CD4-positive, alpha-beta T cell treated with Interleukin-21 for 1 hour (primary cell): ENCODE measurements at regions not wholly inside any gene's neighbourhood (a gene's known extent, or its start where the extent isn't known, plus 50 kb on each side); places are given as distances from the start of the nearest gene placed in this dataset.
"Not testable (repeated sequence)": the region's sequence is repeated elsewhere in the genome, so short reads cannot be mapped to it uniquely, and the experiment has no call there.

ENCODE experiments used
- DNase-seq: peaks from one replicate; pipeline ENCODE4 v3.0.0-alpha.2; 2020

DNA sequence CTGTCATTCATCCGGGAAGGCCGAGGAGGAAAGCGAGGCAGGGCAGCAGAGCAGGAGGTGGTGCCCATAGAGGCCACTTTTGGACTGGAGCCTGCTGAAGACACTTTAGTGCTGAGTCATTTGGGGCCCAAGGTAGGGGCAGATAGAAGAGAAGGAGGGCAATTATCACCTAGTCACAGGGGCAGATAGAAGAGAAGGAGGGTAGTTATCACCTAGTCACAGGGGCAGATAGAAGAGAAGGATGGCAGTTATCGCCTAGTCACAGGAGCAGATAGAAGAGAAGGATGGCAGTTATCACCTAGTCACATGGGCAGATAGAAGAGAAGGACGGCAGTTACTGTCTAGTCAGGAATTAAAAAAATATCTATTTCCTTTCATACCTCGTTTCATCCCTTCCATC, 1372.6 kb downstream of the FOXD4L5 start:
- not testable (repeated sequence) for DNase-seq

DNA sequence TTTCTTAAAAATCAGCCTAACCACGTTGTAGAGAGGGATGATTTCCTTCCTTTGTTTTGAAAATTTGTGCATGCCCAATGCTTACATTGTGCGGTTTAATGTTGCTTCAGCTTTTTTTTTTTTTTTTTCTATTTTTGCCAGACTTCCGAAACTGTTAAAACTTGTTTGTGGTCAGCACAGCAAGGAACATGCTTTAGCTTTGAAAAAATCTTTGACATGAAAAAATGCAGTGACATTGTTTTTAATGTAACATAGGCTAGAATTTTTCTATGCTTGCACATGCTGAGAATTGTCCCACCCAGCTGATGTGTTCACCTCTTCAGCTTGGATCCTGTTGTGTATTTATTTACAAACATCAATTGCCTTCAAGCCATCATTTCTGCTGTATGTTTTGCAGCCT, 1375.9 kb downstream of the FOXD4L5 start:
- not testable (repeated sequence) for DNase-seq

DNA sequence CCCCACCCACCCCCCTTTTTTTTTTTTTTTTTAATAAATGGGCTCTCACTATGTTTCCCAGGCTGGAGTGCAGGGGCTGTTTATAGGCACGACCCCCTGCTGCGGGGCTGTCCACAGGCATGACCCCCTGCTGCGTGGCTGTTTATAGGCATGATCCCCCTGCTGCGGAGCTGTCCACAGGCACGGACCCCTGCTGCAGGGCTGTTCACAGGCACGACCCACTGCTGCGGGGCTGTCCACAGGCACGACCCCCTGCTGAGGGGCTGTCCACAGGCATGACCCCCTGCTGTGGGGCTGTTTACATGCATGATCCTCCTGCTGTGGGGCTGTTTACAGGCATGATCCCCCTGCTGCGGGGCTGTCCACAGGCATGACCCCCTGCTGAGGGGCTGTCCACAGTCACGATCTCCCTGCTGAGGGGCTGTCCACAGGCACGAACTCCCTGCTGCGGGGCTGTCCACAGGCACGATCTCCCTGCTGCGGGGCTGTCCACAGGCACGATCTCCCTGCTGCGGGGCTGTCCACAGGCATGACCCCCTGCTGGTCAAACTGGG, 1385.3 kb downstream of the FOXD4L5 start:
- DNase-seq: not testable (repeated sequence)

DNA sequence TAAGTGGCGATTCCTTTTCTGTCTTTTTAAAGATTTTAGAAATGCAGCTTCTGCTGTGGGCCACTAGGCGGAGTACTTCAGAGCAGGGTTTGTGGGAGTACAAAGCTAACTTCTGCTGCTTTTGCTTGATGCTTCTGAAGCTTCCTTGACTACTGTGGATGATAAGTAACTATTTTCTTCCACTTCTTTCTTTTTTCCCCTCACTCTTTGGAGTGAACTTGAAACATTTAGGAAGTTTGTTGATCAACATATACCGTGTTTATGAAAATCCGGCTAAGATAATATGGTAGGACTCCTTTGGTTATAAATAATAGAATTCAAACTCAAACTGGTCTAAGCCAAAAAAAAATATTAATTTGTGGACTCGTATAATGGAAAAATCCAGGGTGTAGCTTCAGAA, 1403.6 kb downstream of the FOXD4L5 start:
- not testable (repeated sequence) for DNase-seq

DNA sequence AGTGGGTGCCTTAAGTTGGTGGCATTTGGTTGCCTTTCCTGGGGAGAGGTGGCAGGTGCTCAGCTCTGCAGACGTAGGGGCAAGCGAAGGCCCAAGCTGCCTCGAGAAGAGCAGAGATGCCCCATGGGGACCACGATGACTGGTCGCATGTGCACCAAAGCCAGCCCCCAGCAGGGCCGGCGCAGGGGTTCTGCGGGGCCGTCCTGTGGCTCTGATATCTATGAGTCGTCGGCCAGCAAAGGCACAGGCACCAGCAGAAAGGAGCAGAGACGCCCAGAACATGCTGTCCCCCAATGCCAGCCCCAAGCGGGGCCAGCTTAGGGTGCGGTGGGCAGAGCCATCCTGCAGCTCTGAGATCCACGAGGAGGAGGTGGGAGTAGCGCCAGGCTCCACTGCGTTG, 1408.6 kb downstream of the FOXD4L5 start:
- DNase-seq: not testable (repeated sequence)

DNA sequence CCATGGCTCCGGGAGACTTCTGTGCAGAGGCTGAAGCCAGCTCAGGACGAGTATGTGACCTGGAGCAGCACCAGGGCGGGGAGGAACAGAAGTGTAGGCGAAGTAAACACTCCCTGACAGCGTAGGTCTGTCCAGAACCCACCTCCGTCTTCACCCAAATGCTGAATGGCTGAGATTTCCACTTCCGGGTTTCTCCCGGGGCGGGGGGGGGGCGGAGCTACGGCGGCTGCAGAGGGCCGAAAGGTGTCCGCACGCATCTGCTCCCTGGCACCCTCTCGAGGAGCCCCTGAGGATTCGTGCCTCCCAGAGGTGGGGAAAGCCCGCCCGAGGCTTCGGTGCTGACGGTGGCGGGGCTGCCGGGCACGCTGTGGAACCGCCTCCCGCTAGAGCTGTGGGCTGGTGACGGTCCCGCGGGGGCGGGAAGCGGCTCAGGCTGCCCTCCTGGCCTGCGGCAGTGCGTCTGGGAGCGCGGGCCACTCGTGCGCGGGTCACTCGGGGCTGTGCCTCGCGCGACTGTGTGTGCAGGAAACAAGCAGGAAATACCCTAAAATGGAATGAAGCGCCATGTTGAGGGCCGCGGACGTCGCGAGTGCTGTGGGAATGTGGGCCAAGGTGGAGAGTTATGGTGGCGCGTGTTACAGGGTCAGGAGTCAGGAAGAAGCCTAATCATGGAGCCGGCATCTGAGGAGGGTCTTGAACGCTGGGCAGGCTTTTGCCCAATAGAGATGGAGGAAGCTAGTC, 1425.4 kb downstream of the FOXD4L5 start:
- peak; percentile 72 for DNase-seq

DNA sequence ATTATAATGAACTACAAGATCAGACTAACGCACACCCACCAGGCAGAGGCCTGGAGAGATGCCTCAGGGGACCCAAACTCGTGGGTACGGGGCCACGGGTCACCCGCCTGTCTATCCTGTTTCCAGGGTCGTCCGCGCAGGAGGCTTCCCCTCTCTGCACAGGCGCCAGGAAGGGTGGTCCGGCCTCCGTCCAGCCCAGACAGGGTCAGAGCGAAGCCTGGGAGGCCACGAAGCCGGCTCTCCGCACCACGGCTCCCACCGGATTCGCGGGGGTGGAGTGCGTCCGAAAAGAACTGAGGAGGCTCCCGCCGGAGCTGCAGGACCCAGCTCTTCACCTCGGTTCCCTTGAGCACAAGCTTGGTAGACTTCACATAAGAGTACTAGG, 1425.9 kb downstream of the FOXD4L5 start:
- not testable (repeated sequence) for DNase-seq

DNA sequence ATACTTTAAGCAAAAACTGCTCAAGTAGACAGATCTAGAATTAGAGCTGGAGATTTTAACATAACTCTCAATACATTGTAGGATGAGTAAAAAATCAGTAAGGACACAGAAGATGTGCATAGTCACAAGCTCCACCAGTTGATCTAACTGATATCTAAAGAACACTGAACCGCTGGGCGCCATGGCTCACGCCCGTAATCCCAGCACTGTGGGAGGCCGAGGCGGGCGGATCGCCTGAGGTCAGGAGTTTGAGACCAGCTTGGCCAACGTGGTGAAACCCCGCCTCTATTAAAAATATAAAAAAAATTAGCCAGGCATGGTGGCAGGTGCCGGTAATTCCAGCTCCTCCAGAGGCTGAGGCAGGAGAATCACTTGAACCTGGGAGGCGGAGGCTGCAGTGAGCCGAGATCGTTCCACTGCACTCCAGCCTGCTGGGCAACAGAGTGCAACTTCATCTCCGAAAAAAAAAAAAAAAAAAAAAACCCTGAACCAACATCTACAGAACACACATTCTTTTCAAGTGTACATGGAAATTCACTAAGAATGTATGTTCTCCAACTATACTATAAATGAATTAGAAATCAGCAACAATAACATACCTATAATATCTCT, 1431.8 kb downstream of the FOXD4L5 start:
- not testable (repeated sequence) for DNase-seq

DNA sequence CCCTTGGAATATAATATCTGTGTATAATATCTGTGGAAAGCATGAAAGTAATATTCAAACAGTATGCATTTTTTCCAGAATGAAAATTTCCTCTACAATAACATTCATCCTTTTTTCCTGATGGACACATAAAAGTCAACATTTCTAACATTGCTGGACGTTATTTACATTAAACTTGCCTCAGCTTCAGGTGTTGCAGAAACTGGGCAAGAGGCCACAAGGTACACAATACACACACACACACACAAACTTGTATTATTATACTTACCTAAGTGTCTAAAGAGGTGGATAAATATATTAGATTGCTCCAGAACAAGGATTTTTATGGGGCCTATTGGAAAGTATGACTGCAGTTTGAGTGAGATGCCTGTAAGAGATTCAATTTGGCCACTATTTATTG, 1460.2 kb downstream of the FOXD4L5 start:
- not testable (repeated sequence) for DNase-seq

DNA sequence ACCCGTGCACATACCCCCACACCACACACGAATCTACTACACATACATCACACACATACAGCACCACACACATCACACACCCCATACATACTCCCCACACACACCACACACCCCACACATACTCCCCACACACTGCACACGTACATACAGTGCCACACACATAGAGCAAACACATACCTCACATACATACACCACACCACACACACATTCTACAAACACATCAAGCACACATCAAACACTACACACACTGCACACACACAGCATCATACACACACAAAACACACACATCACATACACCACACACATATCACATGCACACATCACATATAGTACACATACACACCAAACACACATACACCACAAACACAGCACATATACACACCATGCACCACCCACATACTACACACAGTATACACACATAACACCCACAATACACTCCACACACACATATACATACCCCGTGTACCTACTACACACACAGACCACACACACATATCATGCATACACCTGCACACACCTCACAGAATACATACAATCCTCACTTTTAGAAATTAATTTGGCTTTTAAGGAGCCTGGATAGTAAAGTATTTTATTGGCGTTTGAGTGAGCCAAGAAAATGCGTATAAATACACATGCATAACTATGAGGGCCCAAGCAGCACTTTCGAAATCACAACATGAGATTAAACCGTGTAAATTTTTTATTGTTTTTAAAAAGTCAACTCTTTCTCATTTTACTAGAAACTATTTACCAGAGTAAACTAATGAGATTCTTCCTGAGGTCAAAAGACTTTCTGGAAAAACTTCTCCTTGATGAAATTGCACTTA, 1461.4 kb downstream of the FOXD4L5 start:
- not testable (repeated sequence) for DNase-seq

DNA sequence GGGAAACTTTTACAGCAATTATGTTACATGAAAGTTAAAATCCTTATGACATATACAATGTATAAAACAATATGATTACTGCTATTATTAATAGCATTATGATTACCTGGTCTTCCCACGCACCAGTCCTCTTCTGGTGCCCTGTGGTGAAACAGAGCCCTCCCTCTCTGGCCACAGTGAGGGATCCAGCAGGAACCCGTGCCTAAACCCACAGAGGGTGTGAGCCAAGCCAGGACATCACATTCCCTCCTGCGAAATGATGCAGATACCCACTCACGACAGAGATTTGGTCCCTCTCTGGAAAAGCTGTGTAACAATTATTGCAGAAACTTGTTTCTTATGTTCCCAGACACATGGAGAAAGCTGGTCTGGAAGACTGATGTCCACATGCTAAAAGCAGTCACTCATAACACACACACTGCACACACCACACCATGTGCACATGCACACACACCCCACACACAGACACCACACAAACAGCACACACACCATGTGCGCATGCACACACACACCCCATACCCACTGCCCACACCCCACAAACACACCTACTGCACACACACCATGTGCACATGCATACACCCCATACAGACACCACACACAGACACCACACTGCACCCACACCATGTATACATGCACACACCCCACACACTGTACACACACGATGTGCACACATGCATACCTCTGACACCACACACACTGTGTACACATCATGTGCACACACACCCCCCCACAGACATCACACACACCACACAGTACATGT, 1462.2 kb downstream of the FOXD4L5 start:
- not testable (repeated sequence) for DNase-seq

DNA sequence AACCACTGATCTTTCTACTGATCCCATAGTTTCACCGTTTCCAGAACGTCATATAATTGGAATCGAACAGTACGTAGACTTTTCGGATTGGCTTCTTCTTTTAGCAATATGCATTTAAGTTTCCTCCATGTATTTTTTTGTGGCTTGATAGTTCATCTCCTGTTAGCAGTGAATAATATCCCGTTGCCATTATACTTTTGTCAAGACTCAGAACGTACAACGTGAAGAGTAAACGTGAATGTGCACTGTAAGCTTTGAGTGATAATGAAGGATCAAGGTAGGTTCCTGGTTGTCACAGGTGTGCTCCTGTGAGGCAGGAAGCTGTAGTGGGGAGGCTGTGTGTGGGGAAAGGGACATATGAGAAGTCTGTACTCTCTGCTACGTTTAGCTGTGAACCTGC, 1463.7 kb downstream of the FOXD4L5 start:
- DNase-seq: not testable (repeated sequence)

DNA sequence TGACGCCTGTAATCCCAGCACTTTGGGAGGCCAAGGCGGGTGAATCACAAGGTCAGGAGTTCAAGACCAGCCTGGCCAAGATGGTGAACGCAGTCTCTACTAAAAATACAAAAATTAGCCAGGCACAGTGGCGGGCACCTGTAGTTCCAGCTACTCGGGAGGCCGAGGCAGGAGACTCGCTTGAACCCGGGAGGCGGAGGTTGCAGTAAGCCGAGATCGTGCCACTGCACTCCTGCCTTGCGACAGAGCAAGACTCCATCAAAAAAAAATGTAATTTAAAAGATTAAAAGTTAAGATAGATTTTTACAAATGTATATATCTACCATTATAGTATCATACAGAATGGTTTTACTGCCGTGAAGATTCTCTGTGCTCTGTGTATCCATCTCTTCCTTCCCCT, 1464.1 kb downstream of the FOXD4L5 start:
- not testable (repeated sequence) for DNase-seq

DNA sequence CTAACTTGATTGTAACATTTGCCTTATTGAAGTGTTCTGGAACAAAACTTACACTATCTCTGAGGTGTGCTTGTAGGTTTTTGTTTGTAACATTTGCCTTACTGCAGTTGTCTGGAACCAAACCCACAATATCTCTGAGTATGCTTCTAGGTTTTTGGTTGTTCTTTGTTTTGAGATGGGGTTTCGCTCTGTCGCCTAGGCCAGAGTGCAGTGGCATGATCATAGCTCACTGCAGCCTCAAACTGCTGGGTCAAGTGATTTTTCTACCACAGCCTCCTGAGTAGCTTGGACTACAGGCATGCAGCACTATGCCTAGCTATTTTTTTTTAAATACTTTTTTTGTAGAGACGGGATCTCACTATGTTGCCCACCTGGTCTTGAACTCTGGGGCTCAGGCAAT, 1464.6 kb downstream of the FOXD4L5 start:
- DNase-seq: not testable (repeated sequence)

DNA sequence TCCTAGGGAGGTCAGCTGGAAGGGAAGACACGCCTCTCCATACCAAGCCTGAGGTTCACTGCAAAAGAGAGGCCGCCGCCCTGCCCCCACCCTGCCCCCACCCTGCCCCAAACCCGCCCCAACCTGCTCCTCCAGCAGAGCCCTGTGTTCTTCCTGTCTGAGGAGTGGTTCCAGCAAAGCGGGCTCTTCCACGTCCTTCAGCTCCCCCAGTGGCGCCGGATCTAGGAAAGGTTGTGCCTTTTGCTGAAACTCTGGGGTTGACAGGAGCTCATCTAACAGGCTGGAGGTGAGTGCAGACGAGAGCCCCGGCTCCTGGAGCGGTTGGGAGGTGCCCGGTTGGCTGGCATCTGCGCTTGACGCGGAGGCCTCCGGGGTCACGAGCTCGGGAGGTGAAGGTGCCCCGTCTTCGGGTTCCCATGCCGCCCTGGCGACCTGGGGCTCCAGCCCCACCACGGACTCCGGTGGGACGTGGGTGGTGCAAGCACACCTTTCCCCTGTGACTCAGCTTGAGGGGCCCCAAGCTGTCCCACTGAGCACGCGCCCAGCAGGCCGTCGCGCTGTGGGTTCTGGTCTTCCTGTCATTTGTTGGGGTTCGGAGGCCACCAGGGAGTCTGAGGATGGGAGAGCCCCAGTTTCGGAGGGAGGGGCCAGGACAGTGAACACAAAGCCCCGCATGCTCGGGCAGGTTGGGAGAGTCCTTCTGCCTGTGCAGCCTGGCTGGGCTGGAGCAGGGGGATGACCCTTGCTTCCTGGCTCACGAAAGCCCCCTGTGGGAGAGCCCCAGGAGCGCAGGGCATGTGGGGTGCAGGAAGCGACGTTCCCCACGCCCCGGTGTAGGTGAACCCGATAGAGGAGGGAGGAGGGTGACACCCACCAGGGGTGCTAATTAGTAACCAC, 1467.1 kb downstream of the FOXD4L5 start:
- DNase-seq: peak; percentile 66

DNA sequence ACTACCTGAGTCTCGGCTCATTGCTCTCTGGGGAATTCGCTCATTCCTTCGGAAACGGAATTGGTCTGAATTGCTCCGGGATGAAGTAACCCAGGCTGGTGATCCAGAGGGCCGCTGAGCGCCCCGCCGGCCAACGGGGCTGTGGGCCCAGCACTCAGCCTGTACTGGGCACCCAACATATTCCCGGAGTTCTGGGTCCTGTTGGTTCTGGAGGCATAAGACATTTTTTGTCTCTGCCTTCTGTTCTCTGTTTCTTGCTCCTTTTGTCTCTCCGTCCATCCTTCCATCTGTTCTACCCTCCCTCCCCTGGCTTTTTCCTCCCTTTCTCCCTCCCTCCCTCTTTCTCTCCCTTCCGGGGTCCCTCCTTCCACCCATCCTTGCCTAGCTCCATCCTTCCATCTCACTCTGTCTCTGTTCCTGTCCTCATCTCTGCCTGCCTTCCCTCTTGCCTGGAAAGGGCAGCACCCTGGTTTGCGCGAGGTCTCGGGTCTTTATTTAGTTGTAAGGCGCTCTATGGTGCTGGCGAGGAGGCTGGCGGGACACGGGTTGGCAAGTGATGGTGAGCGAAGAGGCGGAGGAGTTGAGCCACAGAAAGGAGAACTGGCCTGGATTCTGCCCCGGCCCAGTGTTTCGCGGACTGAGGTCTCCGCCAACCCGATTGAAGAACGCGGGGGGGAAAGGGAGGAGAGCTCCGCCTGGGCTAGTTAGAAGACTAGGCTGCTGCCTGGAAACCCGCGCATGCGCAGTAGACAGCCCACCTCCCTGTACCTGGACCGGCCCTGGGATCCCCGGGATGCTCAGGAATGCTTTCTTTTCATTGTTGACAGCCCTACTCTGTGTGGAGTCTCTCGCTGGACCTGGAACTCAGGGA, 1468.0 kb downstream of the FOXD4L5 start:
- DNase-seq: peak; percentile 66

DNA sequence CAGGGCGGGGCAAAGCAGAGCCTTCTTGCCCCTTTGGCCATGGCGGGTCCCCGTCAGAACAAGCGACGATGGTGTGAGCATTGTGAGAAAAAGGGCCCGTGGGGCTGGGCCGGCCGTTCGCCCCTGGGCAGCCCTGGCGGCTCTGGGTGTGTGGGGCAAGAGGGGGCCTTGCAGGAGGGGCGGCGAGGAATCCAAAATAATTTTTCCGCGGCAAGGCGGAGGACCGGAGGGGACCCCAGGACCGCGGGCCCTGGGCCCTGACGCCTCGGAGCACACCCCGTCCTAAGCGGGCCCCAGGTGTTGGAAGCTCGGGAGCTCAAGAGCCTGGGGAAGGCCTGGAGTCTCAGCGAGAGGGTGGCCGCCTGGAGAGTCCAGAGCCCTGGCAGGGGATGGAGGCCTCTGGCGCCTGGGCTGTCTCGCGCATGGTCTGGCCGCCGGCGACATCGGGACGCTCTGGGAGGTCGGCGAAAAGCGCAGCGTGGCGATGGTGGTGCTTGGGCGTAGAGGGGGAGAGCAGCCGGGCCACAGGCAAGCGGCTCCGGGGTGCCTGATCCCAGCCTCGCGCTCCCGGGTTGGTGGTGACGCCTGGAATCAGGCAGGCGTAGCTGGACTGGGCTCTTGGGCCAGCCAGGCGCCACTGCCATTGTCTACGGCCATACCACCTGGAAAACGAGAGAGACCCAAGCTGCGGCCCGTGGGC, 1469.9 kb downstream of the FOXD4L5 start:
- not testable (repeated sequence) for DNase-seq

DNA sequence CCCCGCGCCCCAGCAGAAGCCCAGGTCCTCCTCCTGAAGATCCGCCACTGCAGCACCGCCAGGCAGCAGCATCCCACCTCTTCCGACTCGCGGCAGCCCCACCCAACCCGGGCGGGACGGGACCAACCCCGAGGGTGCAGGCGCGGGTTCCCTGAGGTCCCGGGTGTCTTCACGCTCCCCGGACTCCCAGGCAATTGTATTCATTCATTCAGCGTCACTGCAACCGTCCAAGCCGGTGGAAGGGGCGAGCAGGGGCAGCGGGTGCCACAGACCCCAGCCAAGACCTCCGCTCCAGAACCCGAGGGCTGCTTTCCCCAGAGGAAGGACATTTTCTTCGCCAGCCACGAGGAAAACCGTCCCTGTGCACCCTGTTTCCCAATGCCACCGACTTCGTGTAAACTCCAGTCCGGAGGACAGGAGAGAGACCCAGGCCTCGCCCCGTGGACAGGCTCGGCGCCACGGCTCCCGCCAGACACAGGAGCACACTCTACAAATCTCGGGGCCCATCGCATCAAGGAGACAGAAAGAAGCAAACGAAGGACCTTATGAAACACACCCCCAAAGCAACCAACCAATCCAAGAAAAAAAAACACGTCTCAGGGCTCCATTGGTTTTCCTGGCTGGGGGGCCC, 1471.5 kb downstream of the FOXD4L5 start:
- DNase-seq: not testable (repeated sequence)

DNA sequence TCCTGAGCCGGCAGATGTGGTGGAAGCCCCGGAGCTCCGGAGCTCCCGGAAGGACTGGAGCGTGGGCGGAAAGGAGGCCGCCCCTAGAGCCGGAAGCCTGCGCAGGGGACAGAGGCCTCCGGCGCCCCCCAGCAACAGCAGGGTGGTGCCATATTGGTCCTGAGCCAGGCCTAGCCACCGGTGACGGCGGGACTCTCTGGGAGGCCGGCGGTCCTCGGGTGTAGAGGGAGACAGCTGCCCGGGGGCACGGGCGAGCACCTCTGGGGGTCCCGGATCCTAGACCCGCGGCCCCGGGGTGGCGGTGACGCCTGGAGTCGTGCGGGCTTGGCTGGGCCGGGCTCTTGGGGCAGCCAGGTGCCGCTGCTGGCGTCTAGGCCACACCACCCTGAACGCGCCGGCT, 1472.2 kb downstream of the FOXD4L5 start:
- not testable (repeated sequence) for DNase-seq
